GM18502 (cell line): ENCODE measurements at regions not wholly inside any gene's neighbourhood (a gene's known extent, or its start where the extent isn't known, plus 50 kb on each side); places are given as distances from the start of the nearest gene placed in this dataset.
"Not testable (repeated sequence)": the region's sequence is repeated elsewhere in the genome, so short reads cannot be mapped to it uniquely, and the experiment has no call there.

Source experiments
- ATAC-seq: cut with Tn5 transposase; IDR thresholded peaks from one replicate; pipeline ENCODE4 v1.9.1; 2021; ENCODE audit warnings: mild to moderate bottlenecking; ENCODE audit not compliant: unreplicated experiment, poor library complexity

GRCh38 chrX:125497667-125498066 is 178.0 kb downstream of the TEX13C start:
- ATAC-seq: no peak

- no peak for ATAC-seq
Measured at GRCh38 chrX:125503769-125504168, 184.1 kb downstream of the TEX13C start.

GRCh38 chrX:125505207-125505606 is 185.5 kb downstream of the TEX13C start:
- no peak for ATAC-seq

GRCh38 chrX:125507119-125507518 is 187.4 kb downstream of the TEX13C start:
- ATAC-seq: no peak

- ATAC-seq: no peak
Measured at GRCh38 chrX:125520029-125520428, 200.4 kb downstream of the TEX13C start.

GRCh38 chrX:125522752-125523151 is 203.1 kb downstream of the TEX13C start:
- no peak for ATAC-seq

- ATAC-seq: no peak
Measured at GRCh38 chrX:125532411-125533089, 212.9 kb downstream of the TEX13C start.

- no peak for ATAC-seq
Measured at GRCh38 chrX:125533352-125533751, 213.7 kb downstream of the TEX13C start.

- ATAC-seq: no peak
Measured at GRCh38 chrX:125544031-125544660, 224.5 kb downstream of the TEX13C start.

GRCh38 chrX:125544856-125545255 is 225.2 kb downstream of the TEX13C start:
- no peak for ATAC-seq

- no peak for ATAC-seq
Measured at GRCh38 chrX:125577479-125577878, 257.8 kb downstream of the TEX13C start.

GRCh38 chrX:125604448-125604847 is 284.8 kb downstream of the TEX13C start:
- ATAC-seq: no peak

GRCh38 chrX:125605145-125605544 is 285.5 kb downstream of the TEX13C start:
- ATAC-seq: no peak

GRCh38 chrX:125614591-125615343 is 295.1 kb downstream of the TEX13C start:
- not testable (repeated sequence) for ATAC-seq

GRCh38 chrX:125620715-125621587 is 301.3 kb downstream of the TEX13C start:
- ATAC-seq: no peak

- no peak for ATAC-seq
Measured at GRCh38 chrX:125621588-125621927, 301.9 kb downstream of the TEX13C start.

- no peak for ATAC-seq
Measured at GRCh38 chrX:125622899-125623298, 303.2 kb downstream of the TEX13C start.

GRCh38 chrX:125627676-125628075 is 308.0 kb downstream of the TEX13C start:
- no peak for ATAC-seq

GRCh38 chrX:125628435-125628834 is 308.8 kb downstream of the TEX13C start:
- ATAC-seq: no peak

GRCh38 chrX:125641405-125641804 is 321.7 kb downstream of the TEX13C start:
- no peak for ATAC-seq

GRCh38 chrX:125646195-125646594 is 326.5 kb downstream of the TEX13C start:
- peak; percentile 58 for ATAC-seq
